Tongue (tissue), 1 donor: ENCODE measurements at regions not wholly inside any gene's neighbourhood (a gene's known extent, or its start where the extent isn't known, plus 50 kb on each side); places are given as distances from the start of the nearest gene placed in this dataset.
A peak's percentile ranks its signal among the peaks of the same experiment; 100 is the strongest.

Experiments
- DNase-seq: peaks from one replicate; pipeline ENCODE4 v3.0.0-alpha.2; 2015

DNA sequence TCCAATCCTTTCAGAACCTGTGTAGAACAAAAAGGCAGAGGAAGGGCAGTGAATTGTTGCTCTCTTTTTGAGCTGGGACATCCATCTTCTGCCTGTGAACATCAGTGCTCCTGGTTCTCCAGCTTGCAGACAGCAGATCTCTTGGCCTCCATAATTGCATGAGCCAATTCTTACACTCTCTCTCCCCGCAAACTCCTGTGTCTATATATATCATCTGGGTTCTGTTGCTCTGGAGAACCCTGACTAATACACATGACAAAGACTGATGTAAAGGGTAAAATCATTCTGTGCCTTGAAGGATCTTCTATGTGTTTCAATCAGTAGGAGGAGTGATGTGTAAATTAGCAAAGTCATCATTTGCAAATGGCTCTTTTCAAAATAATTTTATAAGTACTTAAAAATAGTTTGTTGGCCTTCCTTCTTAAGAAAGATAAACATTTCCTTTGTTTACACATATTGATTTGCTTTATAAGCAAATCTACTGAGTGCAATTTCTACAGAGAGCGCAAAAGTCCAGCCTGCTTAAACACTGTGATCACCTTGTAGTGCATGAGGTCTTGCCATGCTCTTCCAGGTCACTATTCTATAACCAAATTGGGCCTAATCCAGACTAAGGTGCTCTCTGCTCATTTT is 154.9 kb upstream of the ANKRD28 start:
- no peak for DNase-seq

DNA sequence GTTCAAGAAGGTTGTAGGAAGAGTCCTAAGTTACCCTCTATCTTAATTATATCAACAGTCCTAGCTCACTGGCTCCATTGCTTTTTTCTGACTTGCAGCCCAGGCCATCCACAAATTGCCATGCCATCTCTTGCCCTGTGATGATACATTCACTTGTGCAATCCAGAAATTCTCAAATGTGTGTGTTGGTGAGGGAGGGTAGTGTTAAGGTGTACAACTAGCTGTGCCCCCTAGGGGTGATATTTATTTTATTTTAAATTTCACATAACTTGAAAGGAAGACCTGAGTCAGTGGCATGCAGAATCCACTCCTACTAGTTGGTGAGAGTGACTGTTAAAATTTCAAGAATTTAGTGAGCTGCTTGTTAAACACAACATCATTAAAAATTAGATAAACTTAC is 156.1 kb upstream of the ANKRD28 start:
- no peak for DNase-seq

GRCh38 chr3:15955968-15956367 is 158.2 kb upstream of the ANKRD28 start:
- DNase-seq: no peak

DNA sequence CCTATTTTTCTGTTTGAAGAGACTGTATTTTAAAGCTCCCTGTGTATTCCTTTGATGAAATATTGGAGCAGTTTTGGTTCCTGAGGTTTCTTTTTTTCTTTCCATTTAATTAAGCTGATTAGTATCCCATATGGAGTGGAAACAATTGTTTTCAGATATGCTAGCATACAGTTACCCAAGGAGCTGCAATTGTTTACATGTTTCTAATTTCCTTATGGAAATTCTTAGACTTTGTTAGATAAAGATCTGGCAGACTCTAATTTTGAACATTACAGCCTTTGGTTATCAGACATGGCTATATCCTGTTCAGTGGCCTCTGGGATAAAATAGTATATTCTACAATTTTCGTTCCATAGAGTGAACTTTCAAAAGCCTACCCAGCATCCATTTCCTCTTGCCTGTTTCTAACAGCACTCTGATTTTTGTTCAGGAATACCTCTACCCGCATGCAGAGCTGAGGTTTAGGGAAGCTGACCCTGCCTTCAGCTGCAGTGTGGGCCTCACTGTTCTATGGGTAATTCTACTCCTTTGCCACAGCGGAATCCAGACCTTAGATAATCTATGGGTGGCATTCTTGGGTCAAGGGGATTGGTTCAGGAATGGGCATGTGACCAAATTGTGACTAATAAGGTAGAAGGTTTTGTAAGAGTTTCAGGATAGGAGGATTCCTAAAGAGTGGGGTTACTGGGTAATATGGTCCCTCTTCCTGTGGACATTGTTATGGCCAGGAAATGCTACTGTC is 161.1 kb upstream of the ANKRD28 start:
- DNase-seq: peak; percentile 21

DNA sequence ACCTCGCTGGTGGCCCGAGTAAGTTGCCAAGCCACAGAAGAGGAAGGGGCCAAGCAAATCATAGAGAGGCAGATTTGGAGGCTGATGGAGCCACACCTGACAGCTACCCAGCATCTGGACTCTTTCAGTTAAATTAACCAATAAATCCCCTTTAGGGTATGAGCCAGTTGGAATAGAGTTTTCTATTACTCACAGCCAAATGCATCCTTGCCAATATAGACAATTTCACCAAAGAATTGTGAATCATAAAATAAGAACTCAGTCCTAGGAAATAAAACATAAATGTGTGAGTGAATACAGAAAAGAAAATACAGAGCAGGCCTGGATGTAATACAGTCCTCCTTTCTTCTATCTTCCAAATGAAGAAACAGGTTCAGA is 161.6 kb upstream of the ANKRD28 start:
- DNase-seq: peak; percentile 56

DNA sequence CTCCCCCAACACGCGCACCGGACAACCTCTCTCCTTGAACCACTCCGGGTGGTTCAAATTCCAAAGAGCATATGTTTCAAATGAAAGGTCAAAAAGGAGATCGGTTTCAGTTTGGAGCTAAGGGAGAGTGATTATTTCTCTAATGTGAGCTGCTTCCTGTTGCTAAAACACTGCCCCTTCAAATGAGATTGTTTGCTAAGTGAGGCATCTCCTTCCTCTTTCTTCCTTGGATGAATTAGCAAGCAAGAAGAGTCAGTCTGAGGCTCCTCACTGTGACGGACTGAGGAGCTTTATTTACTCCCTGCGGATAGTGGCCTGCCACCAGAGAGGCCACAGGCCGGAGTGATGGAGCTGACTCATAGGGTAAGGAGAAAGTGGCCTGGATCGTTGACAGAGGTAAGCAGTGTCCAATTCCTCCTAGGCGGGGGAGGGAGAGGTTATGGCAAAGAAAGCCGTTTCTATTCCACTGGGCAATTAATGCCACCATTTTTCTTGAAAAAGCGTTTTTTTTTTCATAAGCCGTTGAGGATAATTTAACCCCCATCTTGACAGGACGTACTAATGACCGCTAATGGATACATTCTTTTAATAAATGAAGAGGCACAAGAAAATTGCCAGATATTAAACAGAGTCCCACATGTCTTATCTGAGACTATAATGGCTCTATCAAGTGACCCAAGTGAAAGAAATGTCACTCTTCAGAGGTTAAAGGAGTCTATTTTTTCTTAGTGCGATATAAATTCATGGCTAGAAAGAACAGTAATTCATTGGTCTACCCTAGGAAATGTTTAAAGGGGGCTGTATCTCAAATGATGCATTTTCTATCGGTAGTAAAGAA is 167.0 kb upstream of the ANKRD28 start:
- DNase-seq: peak; percentile 45

- no peak for DNase-seq
Observed at GRCh38 chr3:15967577-15967976, 169.8 kb upstream of the ANKRD28 start.

GRCh38 chr3:15969874-15970640 is 172.3 kb upstream of the ANKRD28 start:
- no peak for DNase-seq

- no peak for DNase-seq
Observed at GRCh38 chr3:15973414-15973813, 175.6 kb upstream of the ANKRD28 start.

DNA sequence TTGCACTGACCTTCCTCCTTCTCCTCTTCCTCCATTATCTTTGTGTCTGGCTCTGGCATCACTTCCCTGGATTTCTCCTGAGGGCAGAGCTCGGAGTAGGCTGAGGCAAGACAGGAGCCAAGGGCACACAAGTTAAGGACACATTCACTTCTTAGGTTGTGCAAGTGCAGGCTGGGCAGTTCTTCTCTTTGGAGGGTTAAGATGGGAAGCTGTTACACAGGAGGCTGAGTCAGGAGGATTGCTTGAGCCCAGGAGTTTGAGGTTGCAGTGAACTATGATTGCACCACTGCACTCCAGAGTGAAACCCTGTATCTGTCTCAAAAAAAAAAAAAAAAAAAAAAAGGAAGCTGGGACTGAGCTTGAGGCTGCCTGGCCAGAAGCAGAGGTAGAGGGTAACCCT is 176.2 kb upstream of the ANKRD28 start:
- DNase-seq: no peak

- DNase-seq: no peak
Observed at GRCh38 chr3:15974647-15975046, 176.9 kb upstream of the ANKRD28 start.

DNA sequence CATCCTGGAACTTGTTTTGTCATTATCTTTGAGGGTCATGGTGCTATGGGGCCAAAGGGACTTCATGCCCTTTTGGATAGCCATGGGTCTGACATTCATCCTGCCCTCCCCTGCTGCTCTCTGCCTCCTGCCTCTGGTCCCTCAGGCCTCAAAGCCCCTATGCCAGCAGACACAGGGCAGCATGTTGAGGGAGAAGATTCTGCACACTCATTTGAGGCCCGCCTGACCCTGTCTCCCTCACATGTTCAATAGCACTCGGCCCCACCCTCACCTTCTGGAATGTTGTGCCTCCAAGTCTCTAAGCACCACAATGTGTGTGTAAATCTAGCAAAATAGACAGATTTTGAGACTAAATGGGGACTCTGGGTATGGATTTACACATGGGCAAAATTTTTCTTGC is 178.7 kb upstream of the ANKRD28 start:
- no peak for DNase-seq

DNA sequence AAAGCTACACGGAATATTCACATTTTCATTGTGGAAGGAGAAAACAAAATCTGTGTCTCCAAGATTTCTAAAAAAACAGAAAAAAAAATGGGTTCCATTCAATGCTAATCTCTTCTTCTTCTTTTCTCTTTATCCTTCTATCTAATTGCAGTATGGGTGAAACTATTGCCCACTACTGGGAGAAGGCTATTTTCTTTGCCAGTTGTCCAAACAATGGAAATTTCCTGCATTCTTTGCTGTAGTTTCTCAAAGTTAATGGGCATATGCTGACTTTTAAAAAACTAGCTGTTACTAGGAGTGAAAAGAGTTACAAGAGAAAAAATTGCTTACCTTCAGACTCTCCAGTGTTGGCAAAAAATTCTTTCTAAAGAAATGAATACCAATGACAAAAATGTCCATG is 179.3 kb upstream of the ANKRD28 start:
- DNase-seq: no peak

DNA sequence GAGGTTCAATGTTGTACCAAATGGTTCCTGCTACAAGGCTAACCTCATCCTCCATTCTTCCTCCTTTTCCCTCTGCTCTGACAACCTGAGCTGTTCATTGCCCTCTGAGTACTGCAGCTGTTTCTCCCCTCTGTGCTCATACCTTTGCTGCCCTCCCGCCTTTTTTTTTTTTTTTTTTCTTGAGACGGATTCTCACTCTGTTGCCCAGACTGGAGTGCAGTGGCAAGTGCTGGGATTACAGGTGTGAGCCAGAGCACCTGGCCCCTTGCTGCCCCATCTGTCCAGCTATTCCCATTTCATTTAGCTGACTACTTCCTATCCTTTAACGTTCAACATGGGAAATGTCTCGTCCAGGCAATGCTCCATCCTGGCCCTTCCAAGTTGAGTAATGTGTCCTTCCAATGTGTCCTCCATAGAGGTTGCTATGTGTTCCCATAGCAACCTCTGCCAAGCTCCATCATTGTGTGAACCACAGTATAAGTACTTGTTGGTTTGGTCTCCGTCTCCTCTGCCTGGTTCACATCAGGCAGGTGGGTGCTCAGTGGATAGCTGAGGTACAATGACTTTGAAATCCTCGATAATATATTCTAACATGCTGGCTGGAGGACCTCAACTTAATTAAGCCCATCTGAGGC is 179.9 kb upstream of the ANKRD28 start:
- no peak for DNase-seq

DNA sequence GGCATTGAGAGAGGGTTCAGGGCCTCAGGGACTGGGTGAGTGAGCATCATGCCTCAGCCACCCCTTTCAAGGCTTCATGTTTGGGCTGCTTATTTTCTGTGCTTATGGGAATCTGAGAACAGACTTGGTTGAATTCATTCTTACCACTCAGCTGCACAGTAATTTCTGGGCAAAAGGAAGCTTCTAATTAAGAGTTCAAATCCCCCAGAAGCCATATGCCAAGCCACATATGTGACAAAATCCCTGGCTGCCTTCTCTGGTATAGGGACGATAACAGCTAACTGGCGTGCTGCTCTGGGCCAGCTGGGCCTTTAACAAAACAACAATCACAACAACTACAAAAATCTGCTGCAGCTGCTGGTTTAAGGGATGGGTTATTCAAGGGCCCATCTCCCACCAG is 181.0 kb upstream of the ANKRD28 start:
- peak; percentile 52 for DNase-seq

DNA sequence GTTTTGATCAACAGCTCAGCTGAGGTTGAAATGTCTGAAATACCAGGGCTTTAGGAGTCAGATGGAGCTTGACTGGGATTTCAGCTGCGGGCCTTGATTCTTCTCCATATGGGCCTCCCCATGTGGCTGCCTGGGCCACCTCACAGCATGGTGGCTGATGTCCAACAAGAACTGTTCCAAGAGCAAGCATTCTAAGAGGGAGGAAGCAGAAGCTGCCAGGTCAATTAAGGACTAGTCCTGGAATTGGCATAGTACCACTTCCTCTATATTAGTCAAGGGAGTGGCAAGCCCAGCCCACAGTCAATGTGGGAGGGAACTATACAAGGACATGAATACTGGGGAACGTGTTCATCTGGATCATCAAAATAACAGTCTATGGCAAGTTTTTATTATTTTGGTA is 181.7 kb upstream of the ANKRD28 start:
- DNase-seq: no peak

- no peak for DNase-seq
Observed at GRCh38 chr3:15979900-15980299, 182.1 kb upstream of the ANKRD28 start.

GRCh38 chr3:15982243-15982642 is 184.5 kb upstream of the ANKRD28 start:
- no peak for DNase-seq

DNA sequence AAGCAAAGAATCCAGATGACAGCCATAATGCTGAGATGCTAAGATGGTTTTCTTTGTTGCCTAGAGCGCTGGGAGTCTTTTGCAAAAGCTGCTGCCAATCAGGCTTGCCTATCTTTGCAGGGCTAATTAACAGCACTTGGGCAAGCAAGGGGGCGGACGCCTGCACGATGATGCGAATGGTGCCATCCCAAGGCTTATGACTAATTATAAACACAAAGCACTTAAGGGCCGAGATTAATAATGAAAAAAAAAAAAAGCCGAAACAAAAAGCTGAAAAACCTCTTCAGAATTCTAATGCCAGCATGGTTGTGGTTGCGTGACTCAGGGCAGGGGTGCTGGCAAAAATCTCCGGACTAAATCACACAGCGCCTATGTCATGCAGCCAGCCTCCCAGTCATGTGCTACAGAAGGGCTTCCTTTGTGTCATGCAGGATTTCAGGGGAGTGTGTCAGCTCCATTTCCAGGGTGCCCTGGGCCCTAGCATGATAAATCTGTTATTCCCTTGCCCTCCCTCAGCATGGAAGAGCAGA is 185.0 kb upstream of the ANKRD28 start:
- DNase-seq: peak; percentile 32

- no peak for DNase-seq
Observed at GRCh38 chr3:15983232-15983631, 185.5 kb upstream of the ANKRD28 start.

GRCh38 chr3:15983693-15984092 is 185.9 kb upstream of the ANKRD28 start:
- DNase-seq: no peak

DNA sequence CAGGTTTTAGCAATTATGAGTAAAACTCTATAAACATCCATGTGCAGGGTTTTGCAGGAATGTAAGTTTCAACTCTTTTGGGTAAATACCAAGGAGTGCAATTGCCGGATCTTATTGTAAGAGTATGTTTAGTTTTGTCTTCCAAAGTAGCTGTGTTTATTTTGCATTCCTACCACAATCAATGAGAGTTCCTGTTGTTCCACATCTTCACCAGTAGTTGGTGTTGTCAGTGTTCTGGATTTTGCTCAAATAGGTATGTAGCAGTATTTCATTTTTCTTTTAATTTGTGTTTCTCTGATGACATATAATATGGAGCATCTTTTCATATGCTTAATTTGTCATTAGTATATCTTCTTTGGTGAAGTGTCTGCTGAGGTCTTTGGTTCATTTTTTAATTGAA is 185.1 kb upstream of the GALNT15 start:
- DNase-seq: no peak
